Urinary bladder (tissue), 3 donors: ENCODE measurements at regions not wholly inside any gene's neighbourhood (a gene's known extent, or its start where the extent isn't known, plus 50 kb on each side); places are given as distances from the start of the nearest gene placed in this dataset.
A peak's percentile ranks its signal among the peaks of the same experiment; 100 is the strongest.

Experiments
- DNase-seq: peaks from one replicate; pipeline ENCODE4 v3.0.0-alpha.2; 2015; ENCODE audit errors: extremely low spot score
- H3K27ac ChIP-seq: one replicate; pipeline ENCODE4 v1.5.1; 2013; ENCODE audit warnings: low read depth, mild to moderate bottlenecking, moderate library complexity
- H3K36me3 ChIP-seq: one replicate; pipeline ENCODE4 v1.6.1; 2013; ENCODE audit warnings: mild to moderate bottlenecking, moderate library complexity; ENCODE audit not compliant: insufficient read depth
- H3K4me1 ChIP-seq: one replicate; pipeline ENCODE4 v1.6.1; 2013; ENCODE audit warnings: mild to moderate bottlenecking, moderate library complexity; ENCODE audit not compliant: insufficient read depth
- H3K4me3 ChIP-seq: one replicate; pipeline ENCODE4 v1.5.1; 2013; ENCODE audit warnings: low read depth, low read length
- WGBS: extraction: QIAGEN DNeasy Blood & Tissue Kit; methylation state at CpG from one replicate; pipeline ENCODE4 v1.1.7; 2013; 5-methylcytosine and 5-hydroxymethylcytosine counted together
- donor health status: healthy with polysubstance abuse.
- donor health status: healthy.

- no peak for DNase-seq
- Histone ChIP-seq H3K27ac (no peak overlapping the region), H3K4me3 (no peak overlapping the region), H3K36me3 (no peaks in the 10 kb centered on the region), H3K4me1 (no peaks in the 10 kb centered on the region)
- 92% methylated on average over 7 of the region's 7 CpGs for WGBS
Observed at GRCh38 chr17:72369366-72369765, 248.5 kb downstream of the SOX9 start.

GRCh38 chr17:72370819-72371218 lies 250.0 kb downstream of the SOX9 start:
- DNase-seq = no peak
- Histone ChIP-seq H3K36me3 (no peaks in the 10 kb centered on the region), H3K27ac (no peak overlapping the region), H3K4me1 (no peaks in the 10 kb centered on the region), H3K4me3 (no peak overlapping the region)
- WGBS = 81% methylated on average over 4 of the region's 4 CpGs

- DNase-seq = no peak
Observed at GRCh38 chr17:72372185-72372584, 251.4 kb downstream of the SOX9 start.

GRCh38 chr17:72373910-72374741 lies 253.3 kb downstream of the SOX9 start:
- 36% methylated on average over 13 of the region's 13 CpGs for WGBS
- Histone ChIP-seq H3K4me3 (no peak overlapping the region), H3K27ac (no peak overlapping the region), H3K36me3 (no peaks in the 10 kb centered on the region), H3K4me1 (no peaks in the 10 kb centered on the region)
- no peak for DNase-seq

More at GRCh38 chr17:72372185-72372584, 251.4 kb downstream of the SOX9 start:
- 89% methylated on average over 10 of the region's 10 CpGs for WGBS
- Histone ChIP-seq H3K4me1 (no peaks in the 10 kb centered on the region), H3K27ac (no peak overlapping the region), H3K4me3 (no peak overlapping the region), H3K36me3 (no peaks in the 10 kb centered on the region)

- Histone ChIP-seq H3K27ac (no peak overlapping the region), H3K4me3 (no peak overlapping the region), H3K36me3 (no peaks in the 10 kb centered on the region), H3K4me1 (no peaks in the 10 kb centered on the region)
- 57% methylated on average over 16 of the region's 16 CpGs for WGBS
- peak; percentile 51 for DNase-seq
Observed at GRCh38 chr17:72376526-72377345, 255.9 kb downstream of the SOX9 start.

GRCh38 chr17:72378414-72379390 lies 257.9 kb downstream of the SOX9 start:
- Histone ChIP-seq H3K36me3 (no peaks in the 10 kb centered on the region), H3K4me1 (no peaks in the 10 kb centered on the region), H3K27ac (no peak overlapping the region), H3K4me3 (no peak overlapping the region)
- WGBS = 83% methylated on average over 23 of the region's 23 CpGs
- DNase-seq = no peak

GRCh38 chr17:72379516-72379915 lies 258.7 kb downstream of the SOX9 start:
- Histone ChIP-seq H3K27ac (no peak overlapping the region), H3K4me3 (no peak overlapping the region), H3K4me1 (no peaks in the 10 kb centered on the region), H3K36me3 (no peaks in the 10 kb centered on the region)
- 81% methylated on average over 11 of the region's 11 CpGs for WGBS
- DNase-seq = no peak

- Histone ChIP-seq H3K27ac (no peak overlapping the region), H3K4me3 (no peak overlapping the region), H3K36me3 (no peaks in the 10 kb centered on the region), H3K4me1 (no peaks in the 10 kb centered on the region)
- DNase-seq = no peak
- WGBS = 89% methylated on average over 6 of the region's 6 CpGs
Observed at GRCh38 chr17:72380120-72380519, 259.3 kb downstream of the SOX9 start.

GRCh38 chr17:72380737-72381136 lies 259.9 kb downstream of the SOX9 start:
- Histone ChIP-seq H3K27ac (no peak overlapping the region), H3K4me3 (no peak overlapping the region), H3K36me3 (no peaks in the 10 kb centered on the region), H3K4me1 (no peaks in the 10 kb centered on the region)
- WGBS = 89% methylated on average over 1 of the region's 1 CpG
- DNase-seq = no peak

GRCh38 chr17:72381597-72382397 lies 261.0 kb downstream of the SOX9 start:
- no peak for DNase-seq
- no peaks in the 10 kb centered on the region for H3K4me1 ChIP-seq
- H3K27ac ChIP-seq = no peak overlapping the region
- WGBS = 76% methylated on average over 12 of the region's 12 CpGs
- H3K36me3 ChIP-seq = no peaks in the 10 kb centered on the region
- no peak overlapping the region for H3K4me3 ChIP-seq

GRCh38 chr17:72382971-72383722 lies 262.3 kb downstream of the SOX9 start:
- Histone ChIP-seq H3K27ac (no peak overlapping the region), H3K4me3 (no peak overlapping the region), H3K4me1 (no peaks in the 10 kb centered on the region), H3K36me3 (no peaks in the 10 kb centered on the region)
- DNase-seq = no peak
- 43% methylated on average over 26 of the region's 26 CpGs for WGBS

GRCh38 chr17:72385475-72385874 lies 264.7 kb downstream of the SOX9 start:
- Histone ChIP-seq H3K4me3 (no peak overlapping the region), H3K4me1 (no peaks in the 10 kb centered on the region), H3K36me3 (no peaks in the 10 kb centered on the region), H3K27ac (no peak overlapping the region)
- WGBS = 71% methylated on average over 3 of the region's 3 CpGs
- DNase-seq = no peak
